Kidney glomerular epithelial cell (primary cell): ENCODE measurements at regions not wholly inside any gene's neighbourhood (a gene's known extent, or its start where the extent isn't known, plus 50 kb on each side); places are given as distances from the start of the nearest gene placed in this dataset.

Source experiments
- DNase-seq: peaks from one replicate; lab custom pipeline; 2025; lab: John Stamatoyannopoulos, UW

DNA sequence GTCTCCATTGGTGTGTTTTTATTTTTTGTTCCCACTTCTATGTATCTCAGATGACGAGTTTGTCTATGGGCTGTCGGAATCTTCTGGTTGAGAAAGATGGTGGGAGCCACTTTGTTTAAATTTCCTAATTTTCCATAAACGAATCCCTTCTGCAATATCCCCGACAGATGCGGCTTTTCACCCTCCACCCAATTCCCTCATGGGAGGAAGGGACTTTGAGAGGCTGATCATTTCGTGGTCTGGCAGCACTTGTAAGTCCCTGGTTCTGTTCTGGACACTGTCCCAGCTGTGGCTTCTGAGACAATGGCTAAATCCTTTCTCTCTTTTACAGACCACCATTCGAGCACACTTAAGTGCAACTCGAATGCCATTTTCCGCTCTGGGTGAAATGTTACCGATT is 72.2 kb upstream of the PUDP start:
- no peak for DNase-seq

DNA sequence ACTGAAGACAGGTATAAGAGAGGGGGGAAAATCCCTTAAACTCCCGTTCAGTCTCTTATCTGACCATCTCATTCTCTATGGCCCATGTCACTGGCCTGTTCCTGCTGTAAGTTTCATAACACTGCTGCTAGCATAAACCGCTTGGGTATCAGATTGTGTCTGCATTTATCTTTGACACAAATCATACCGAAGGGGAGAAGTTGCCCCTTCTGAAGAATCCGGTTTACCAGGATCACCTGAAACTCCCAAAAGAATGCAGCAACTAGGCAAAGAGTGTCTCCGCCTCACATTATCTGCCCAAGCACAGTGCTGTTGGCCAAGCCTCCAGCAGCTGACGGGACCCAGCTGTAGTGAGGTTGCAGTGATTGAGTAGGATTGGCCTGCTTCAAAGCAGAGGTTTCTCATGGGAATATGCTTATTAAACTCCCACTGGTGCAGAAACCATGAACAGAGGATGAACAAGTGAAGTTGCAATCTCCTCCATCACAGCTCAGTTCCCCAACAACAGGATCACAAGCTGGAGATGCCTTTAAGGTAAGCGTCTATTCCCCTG is 71.3 kb upstream of the PUDP start:
- DNase-seq = no peak

DNA sequence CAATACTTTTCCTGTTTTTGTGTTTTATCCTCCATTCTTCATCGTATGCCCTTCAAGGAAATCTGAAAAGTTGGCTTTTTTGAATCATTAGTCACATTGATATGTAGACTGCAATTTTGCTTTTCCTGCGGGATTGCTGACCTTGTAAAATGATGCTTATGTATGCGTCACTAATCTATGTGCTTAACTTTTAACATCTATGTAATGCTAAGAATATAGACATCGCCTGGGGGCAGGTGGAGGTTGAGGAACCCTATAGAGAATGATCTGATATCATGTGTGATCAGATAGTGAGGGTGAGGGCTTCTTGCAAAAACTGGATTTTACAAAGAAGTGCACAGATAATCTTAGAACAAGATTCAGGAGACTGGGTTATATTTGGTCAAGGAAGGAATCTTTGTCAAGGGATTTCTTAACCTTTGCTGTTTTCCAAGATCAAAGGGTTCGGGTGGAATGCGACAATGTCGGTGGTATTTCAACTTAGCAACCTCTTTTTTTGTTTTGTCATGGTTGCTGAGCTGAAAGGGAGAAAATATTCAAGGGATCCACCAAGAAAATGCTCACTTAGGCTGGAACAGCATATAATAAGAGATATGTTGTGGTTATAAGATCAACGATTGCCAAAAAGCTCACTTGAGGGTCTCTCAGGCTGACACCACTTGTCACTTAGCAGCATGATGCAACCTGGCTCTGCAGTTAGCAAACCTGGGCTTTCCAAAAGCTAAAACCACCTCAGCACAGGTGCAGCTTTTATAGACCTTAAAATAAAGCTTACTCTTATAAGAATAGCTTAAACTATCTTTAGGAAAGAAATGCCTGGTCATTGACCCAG is 70.6 kb upstream of the PUDP start:
- DNase-seq = no peak

- no peak for DNase-seq
Measured at GRCh38 chrX:7216981-7217587, 69.1 kb upstream of the PUDP start.

GRCh38 chrX:7215842-7216241 is 67.9 kb upstream of the PUDP start:
- no peak for DNase-seq

GRCh38 chrX:7214251-7214650 is 66.3 kb upstream of the PUDP start:
- DNase-seq = peak; percentile 2

GRCh38 chrX:7205037-7205577 is 57.2 kb upstream of the PUDP start:
- no peak for DNase-seq

DNA sequence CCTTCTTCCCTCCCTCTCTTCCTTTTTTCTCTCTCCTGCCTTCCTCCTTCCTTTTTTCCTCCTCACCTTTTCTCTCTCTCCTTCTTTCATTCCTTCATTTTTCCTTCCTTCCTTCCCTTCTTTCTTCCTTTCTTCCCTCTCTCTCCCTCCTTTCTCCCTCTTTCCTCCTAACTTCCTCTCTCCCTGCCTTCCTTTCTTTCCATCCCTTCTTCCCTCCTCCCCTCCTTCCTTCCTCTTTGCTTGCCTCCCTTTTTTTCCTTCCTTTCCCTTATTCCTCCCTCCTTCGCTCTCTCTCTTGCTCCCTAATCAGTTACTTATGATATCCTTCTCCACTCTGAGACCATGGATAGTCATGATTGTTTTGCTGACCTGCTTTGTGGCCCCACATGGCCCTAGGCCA is 56.7 kb upstream of the PUDP start:
- DNase-seq = no peak

DNA sequence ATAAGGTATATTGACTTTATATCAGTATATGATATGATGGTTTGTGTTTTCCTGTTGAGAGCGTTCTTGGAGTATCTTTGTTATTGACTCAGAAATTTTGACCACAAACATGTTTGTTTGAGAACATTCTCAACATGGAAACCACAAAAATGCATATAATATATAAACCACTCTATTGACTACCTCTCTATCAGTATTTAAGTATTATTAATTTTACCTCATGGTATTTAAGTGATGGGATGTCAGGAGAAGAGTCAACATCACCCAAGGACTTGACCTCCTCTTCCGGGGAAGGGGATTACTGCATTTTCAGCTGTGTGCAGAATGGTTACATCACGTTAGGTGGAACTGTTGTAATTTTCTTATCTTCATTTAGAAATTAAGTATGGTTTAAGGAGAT is 54.3 kb upstream of the PUDP start:
- no peak for DNase-seq

- no peak for DNase-seq
Measured at GRCh38 chrX:7201496-7201895, 53.5 kb upstream of the PUDP start.

DNA sequence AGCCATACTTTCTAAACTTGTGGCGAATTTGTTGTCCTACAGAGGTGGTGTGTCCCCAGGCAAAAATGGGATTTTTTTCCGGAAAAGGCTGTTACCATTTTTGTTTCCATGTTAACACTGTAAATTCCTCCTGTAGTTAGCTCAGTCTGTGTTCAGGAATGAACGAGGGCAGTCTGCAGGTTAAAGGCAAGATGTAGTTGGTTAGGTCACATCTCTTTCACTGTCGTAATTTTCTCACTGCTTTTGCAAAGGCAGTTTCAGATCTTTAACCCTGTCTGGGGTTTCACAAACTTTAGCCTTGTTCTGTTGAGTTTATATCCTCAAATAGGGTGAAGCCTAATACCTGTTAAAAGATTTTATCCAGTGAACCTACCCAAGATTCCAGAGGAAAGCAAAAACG is 50.5 kb upstream of the PUDP start:
- DNase-seq = no peak
